ENCODE measurements at regions not wholly inside any gene's neighbourhood (a gene's known extent, or its start where the extent isn't known, plus 50 kb on each side); places are given as distances from the start of the nearest gene placed in this dataset.

DNA sequence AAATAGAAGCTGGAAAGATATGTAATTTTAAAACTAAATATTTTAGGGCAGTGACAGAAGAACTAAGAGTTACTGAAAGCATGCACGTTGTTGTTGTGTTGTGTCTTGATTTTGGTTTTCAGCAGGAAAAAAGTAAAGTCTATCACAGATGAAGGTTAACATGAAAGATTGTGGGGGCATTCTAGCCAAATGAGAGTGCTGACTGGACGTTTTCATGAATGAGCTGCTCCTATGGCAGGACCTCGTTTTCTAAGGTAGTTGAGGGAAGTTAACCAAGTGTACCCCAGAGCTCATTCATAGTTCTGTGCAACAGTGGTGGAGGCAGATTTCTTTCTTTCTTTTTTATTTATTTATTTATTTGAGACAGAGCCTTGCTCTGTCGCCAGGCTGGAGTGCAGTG is 194.6 kb upstream of the IRS2 start (continued):
- TF ChIP-seq, protein P1, sequence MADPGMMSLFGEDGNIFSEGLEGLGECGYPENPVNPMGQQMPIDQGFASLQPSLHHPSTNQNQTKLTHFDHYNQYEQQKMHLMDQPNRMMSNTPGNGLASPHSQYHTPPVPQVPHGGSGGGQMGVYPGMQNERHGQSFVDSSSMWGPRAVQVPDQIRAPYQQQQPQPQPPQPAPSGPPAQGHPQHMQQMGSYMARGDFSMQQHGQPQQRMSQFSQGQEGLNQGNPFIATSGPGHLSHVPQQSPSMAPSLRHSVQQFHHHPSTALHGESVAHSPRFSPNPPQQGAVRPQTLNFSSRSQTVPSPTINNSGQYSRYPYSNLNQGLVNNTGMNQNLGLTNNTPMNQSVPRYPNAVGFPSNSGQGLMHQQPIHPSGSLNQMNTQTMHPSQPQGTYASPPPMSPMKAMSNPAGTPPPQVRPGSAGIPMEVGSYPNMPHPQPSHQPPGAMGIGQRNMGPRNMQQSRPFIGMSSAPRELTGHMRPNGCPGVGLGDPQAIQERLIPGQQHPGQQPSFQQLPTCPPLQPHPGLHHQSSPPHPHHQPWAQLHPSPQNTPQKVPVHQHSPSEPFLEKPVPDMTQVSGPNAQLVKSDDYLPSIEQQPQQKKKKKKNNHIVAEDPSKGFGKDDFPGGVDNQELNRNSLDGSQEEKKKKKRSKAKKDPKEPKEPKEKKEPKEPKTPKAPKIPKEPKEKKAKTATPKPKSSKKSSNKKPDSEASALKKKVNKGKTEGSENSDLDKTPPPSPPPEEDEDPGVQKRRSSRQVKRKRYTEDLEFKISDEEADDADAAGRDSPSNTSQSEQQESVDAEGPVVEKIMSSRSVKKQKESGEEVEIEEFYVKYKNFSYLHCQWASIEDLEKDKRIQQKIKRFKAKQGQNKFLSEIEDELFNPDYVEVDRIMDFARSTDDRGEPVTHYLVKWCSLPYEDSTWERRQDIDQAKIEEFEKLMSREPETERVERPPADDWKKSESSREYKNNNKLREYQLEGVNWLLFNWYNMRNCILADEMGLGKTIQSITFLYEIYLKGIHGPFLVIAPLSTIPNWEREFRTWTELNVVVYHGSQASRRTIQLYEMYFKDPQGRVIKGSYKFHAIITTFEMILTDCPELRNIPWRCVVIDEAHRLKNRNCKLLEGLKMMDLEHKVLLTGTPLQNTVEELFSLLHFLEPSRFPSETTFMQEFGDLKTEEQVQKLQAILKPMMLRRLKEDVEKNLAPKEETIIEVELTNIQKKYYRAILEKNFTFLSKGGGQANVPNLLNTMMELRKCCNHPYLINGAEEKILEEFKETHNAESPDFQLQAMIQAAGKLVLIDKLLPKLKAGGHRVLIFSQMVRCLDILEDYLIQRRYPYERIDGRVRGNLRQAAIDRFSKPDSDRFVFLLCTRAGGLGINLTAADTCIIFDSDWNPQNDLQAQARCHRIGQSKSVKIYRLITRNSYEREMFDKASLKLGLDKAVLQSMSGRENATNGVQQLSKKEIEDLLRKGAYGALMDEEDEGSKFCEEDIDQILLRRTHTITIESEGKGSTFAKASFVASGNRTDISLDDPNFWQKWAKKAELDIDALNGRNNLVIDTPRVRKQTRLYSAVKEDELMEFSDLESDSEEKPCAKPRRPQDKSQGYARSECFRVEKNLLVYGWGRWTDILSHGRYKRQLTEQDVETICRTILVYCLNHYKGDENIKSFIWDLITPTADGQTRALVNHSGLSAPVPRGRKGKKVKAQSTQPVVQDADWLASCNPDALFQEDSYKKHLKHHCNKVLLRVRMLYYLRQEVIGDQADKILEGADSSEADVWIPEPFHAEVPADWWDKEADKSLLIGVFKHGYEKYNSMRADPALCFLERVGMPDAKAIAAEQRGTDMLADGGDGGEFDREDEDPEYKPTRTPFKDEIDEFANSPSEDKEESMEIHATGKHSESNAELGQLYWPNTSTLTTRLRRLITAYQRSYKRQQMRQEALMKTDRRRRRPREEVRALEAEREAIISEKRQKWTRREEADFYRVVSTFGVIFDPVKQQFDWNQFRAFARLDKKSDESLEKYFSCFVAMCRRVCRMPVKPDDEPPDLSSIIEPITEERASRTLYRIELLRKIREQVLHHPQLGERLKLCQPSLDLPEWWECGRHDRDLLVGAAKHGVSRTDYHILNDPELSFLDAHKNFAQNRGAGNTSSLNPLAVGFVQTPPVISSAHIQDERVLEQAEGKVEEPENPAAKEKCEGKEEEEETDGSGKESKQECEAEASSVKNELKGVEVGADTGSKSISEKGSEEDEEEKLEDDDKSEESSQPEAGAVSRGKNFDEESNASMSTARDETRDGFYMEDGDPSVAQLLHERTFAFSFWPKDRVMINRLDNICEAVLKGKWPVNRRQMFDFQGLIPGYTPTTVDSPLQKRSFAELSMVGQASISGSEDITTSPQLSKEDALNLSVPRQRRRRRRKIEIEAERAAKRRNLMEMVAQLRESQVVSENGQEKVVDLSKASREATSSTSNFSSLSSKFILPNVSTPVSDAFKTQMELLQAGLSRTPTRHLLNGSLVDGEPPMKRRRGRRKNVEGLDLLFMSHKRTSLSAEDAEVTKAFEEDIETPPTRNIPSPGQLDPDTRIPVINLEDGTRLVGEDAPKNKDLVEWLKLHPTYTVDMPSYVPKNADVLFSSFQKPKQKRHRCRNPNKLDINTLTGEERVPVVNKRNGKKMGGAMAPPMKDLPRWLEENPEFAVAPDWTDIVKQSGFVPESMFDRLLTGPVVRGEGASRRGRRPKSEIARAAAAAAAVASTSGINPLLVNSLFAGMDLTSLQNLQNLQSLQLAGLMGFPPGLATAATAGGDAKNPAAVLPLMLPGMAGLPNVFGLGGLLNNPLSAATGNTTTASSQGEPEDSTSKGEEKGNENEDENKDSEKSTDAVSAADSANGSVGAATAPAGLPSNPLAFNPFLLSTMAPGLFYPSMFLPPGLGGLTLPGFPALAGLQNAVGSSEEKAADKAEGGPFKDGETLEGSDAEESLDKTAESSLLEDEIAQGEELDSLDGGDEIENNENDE (IDR thresholded peaks at IDR 0.05; ENCODE audit: insufficient replicate concordance, low read length), result no peak
- TF ChIP-seq, protein P2, sequence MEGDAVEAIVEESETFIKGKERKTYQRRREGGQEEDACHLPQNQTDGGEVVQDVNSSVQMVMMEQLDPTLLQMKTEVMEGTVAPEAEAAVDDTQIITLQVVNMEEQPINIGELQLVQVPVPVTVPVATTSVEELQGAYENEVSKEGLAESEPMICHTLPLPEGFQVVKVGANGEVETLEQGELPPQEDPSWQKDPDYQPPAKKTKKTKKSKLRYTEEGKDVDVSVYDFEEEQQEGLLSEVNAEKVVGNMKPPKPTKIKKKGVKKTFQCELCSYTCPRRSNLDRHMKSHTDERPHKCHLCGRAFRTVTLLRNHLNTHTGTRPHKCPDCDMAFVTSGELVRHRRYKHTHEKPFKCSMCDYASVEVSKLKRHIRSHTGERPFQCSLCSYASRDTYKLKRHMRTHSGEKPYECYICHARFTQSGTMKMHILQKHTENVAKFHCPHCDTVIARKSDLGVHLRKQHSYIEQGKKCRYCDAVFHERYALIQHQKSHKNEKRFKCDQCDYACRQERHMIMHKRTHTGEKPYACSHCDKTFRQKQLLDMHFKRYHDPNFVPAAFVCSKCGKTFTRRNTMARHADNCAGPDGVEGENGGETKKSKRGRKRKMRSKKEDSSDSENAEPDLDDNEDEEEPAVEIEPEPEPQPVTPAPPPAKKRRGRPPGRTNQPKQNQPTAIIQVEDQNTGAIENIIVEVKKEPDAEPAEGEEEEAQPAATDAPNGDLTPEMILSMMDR (IDR thresholded peaks at IDR 0.05; ENCODE audit: control extremely low read depth in 1 of 3, insufficient read depth in 1 of 3, low read depth in 1 of 3, low read length in 3 of 3), result no peak
- no peak for TF ChIP-seq CTBP2 (IDR thresholded peaks at IDR 0.05; ENCODE audit: borderline replicate concordance, insufficient read depth, insufficient read length, low read length)
- TF ChIP-seq, protein P3, sequence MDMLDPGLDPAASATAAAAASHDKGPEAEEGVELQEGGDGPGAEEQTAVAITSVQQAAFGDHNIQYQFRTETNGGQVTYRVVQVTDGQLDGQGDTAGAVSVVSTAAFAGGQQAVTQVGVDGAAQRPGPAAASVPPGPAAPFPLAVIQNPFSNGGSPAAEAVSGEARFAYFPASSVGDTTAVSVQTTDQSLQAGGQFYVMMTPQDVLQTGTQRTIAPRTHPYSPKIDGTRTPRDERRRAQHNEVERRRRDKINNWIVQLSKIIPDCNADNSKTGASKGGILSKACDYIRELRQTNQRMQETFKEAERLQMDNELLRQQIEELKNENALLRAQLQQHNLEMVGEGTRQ (IDR thresholded peaks at IDR 0.05; ENCODE audit: low read length), result no peak

Data from H1 (cell line).